ENCODE measurements at regions not wholly inside any gene's neighbourhood (a gene's known extent, or its start where the extent isn't known, plus 50 kb on each side); places are given as distances from the start of the nearest gene placed in this dataset.

- Mint-ChIP-seq H3K27me3 (no peaks in the 10 kb centered on the region), H3K4me3 (no peak overlapping the region), H3K4me1 (no peaks in the 10 kb centered on the region), H3K9me3 (no peaks in the 10 kb centered on the region), H3K36me3 (ENCODE audit: insufficient read depth) (no peaks in the 10 kb centered on the region), H3K27ac (ENCODE audit: low read depth) (no peak overlapping the region)
- DNase-seq (ENCODE audit: low spot score in 2 of 2) (no peak), ATAC-seq (replicated peaks; ENCODE audit: extremely low read depth, poor library complexity, severe bottlenecking) (no peak)
These were observed 68.3 kb upstream of the ZNF521 start for GRCh38 chr18:25420077-25420825.

GRCh38 chr18:25416374-25416773 lies 64.4 kb upstream of the ZNF521 start:
- Mint-ChIP-seq H3K9me3 (no peaks in the 10 kb centered on the region), H3K4me3 (no peak overlapping the region), H3K27ac (ENCODE audit: low read depth) (no peak overlapping the region), H3K27me3 (no peaks in the 10 kb centered on the region), H3K4me1 (no peaks in the 10 kb centered on the region), H3K36me3 (ENCODE audit: insufficient read depth) (no peaks in the 10 kb centered on the region)
- DNase-seq (ENCODE audit: low spot score in 2 of 2) (no peak), ATAC-seq (replicated peaks; ENCODE audit: extremely low read depth, poor library complexity, severe bottlenecking) (no peak)

- no peak for ATAC-seq (replicated peaks; ENCODE audit: extremely low read depth, poor library complexity, severe bottlenecking)
- H3K4me3 Mint-ChIP-seq, result no peak overlapping the region
These were observed 58.0 kb upstream of the ZNF521 start for GRCh38 chr18:25409971-25410370.

GRCh38 chr18:25408293-25408692 lies 56.3 kb upstream of the ZNF521 start:
- Mint-ChIP-seq H3K27ac (ENCODE audit: low read depth) (no peak overlapping the region), H3K9me3 (no peaks in the 10 kb centered on the region), H3K4me3 (no peak overlapping the region), H3K36me3 (ENCODE audit: insufficient read depth) (no peaks in the 10 kb centered on the region), H3K27me3 (no peaks in the 10 kb centered on the region), H3K4me1 (no peaks in the 10 kb centered on the region)
- DNase-seq (ENCODE audit: low spot score in 2 of 2), result no peak
- no peak for ATAC-seq (replicated peaks; ENCODE audit: extremely low read depth, poor library complexity, severe bottlenecking)

More at GRCh38 chr18:25409971-25410370, 58.0 kb upstream of the ZNF521 start:
- H3K27ac Mint-ChIP-seq (ENCODE audit: low read depth), result no peak overlapping the region
- H3K36me3 Mint-ChIP-seq (ENCODE audit: insufficient read depth), result no peaks in the 10 kb centered on the region
- no peak for DNase-seq (ENCODE audit: low spot score in 2 of 2)
- no peaks in the 10 kb centered on the region for H3K4me1 Mint-ChIP-seq
- H3K27me3 Mint-ChIP-seq, result no peaks in the 10 kb centered on the region
- H3K9me3 Mint-ChIP-seq, result no peaks in the 10 kb centered on the region
